ENCODE measurements at regions not wholly inside any gene's neighbourhood (a gene's known extent, or its start where the extent isn't known, plus 50 kb on each side); places are given as distances from the start of the nearest gene placed in this dataset.

DNA sequence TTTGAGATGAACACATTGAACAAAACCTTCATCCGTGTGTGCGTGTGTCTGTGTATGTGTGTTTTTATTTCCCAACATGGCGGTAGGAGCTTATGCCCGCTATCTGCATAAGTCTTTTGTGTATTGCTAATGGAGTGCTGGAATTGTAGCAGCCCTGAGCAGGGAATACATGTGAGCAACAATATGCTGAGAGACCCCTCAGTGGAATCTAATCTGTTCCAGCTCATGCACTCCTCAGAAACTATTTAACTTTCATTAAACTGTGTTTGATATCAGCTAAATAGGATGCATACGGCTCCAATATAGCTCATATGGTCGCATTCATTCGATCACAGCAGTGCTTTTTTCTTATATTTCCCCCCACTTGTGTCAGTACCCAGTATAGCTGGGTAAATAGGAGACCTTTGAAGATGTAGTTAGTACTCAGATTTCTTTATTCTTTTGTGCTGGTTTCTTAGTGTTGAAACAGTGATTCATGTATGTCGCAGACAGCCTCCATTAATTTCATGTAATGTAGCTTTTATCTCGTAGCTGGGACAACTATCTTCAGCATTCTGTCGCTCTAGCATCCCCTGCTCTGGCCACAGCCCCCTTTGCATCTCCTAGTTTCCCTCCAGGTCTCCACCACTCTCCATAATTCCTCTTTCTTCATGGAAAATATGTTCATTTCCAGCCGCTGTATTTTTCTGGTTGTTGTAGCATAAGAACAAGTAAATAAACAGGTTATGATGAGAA, 891.2 kb downstream of the BCL11A start:
- TF ChIP-seq, protein P1, sequence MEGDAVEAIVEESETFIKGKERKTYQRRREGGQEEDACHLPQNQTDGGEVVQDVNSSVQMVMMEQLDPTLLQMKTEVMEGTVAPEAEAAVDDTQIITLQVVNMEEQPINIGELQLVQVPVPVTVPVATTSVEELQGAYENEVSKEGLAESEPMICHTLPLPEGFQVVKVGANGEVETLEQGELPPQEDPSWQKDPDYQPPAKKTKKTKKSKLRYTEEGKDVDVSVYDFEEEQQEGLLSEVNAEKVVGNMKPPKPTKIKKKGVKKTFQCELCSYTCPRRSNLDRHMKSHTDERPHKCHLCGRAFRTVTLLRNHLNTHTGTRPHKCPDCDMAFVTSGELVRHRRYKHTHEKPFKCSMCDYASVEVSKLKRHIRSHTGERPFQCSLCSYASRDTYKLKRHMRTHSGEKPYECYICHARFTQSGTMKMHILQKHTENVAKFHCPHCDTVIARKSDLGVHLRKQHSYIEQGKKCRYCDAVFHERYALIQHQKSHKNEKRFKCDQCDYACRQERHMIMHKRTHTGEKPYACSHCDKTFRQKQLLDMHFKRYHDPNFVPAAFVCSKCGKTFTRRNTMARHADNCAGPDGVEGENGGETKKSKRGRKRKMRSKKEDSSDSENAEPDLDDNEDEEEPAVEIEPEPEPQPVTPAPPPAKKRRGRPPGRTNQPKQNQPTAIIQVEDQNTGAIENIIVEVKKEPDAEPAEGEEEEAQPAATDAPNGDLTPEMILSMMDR (IDR thresholded peaks at IDR 0.05; ENCODE audit: borderline replicate concordance, extremely low read depth, low read length, poor library complexity, severe bottlenecking) = no peak
- TF ChIP-seq EZH2 (IDR thresholded peaks at IDR 0.05; ENCODE audit: borderline replicate concordance, low read depth, low read length, severe bottlenecking) = no peak
